GM20431 (cell line): ENCODE measurements at regions not wholly inside any gene's neighbourhood (a gene's known extent, or its start where the extent isn't known, plus 50 kb on each side); places are given as distances from the start of the nearest gene placed in this dataset.

Source experiments
- in situ Hi-C: fragments of 300-500 bp; cut with MseI, MboI; formaldehyde crosslinking; loops from one replicate; pipeline ENCODE4 v1.15.0; 2020; ENCODE audit warnings: low sequenced_read_pairs; ENCODE audit not compliant: unreplicated experiment

- in situ Hi-C loops, result no loop called here
Observed at GRCh38 chr13:106354961-106355360, 180.5 kb downstream of the EFNB2 start.

DNA sequence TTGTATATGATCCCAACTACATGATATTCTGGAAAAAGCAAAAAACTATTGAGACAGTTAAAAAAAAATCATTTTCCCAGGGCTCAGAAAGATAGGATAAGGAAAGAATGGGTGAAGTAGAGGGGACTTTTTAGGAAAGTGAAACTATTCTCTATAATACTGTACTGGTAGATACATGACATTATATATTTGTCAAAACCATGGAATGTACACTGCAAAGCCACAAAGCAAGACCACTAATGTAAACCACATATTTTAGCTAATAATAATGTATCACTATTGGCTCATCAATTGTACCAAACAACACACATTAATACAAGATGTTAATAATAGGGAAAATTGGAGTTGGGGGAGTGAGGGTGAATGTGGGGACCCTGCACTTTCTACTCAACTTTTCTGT lies 182.6 kb downstream of the EFNB2 start:
- in situ Hi-C loops, result no loop called here

DNA sequence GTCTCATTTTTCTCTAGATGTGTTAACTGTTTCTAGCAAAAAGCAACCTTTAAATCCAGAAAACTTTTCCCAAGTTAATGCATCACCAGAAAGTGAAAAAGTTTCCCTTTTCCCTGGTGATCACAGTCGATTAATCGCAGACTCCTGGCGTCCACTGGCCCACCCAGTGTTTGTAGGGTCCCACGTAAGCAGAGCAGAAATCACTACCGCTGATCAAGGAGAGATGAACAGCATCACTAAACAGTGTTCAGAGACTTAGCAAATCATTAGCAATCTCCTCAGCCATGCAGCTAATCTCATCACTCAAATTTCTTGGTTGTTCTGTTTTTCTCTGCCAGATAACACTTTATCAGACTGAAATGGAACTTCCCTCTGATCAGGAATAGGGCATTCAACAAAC lies 184.2 kb downstream of the EFNB2 start:
- in situ Hi-C loops, result no loop called here

DNA sequence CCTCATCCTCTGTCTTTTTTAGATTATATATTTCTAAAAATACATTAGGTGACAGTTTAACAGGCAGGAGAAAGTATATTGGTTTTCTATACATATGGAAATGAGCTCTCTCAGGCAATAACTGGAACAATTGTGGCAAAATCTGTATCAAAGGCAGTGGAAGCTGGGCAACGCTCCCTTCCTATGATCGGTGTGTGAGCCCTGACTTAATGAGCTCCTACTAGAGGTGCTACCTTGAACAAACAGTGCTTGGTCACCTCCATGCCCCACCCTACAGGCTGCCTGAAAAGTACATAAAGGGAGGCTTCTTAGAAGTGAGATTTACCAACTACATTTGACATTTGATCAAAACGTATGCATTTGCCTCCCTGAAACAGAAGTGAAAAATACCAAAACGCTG lies 185.3 kb downstream of the EFNB2 start:
- in situ Hi-C loops, result no loop called here

GRCh38 chr13:106349080-106349931 lies 186.2 kb downstream of the EFNB2 start:
- in situ Hi-C loops, result no loop called here

DNA sequence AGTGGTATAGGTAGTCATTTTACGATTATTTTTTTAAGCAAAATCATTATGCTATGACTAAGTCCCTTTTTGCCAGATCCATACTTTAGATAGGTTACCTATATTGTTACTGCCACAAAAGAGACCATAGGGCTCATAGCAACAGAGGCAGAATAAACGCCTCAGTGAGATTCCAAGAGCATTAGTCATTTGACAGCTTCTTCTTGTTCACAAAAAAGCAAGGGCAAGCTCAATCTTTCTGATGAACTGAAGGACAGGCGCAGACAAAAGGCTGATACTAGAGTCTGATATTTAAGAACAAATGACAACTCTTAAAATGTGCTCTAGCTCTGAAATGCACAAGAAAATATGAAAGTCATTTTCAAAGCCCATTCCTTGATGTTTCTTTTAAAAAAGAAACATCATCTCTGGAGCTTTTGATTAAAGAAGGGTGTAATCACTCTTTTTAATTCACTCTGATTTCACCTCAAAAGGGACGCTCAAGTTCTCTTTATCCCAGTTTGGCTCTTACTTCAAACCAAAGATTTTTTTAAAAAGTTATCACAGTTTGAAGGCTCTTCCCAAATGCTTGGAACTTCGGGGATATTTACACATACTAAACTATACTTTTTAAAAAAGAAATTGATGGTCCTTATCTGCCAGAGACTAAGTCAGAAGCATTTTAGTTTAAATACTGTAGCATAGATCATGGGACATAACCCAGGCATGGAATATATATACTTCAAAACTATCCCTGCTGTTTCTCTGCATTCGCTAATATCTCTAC lies 187.2 kb downstream of the EFNB2 start:
- in situ Hi-C loops, result no loop called here

- in situ Hi-C loops, result no loop called here
Observed at GRCh38 chr13:106344342-106344741, 191.1 kb downstream of the EFNB2 start.

DNA sequence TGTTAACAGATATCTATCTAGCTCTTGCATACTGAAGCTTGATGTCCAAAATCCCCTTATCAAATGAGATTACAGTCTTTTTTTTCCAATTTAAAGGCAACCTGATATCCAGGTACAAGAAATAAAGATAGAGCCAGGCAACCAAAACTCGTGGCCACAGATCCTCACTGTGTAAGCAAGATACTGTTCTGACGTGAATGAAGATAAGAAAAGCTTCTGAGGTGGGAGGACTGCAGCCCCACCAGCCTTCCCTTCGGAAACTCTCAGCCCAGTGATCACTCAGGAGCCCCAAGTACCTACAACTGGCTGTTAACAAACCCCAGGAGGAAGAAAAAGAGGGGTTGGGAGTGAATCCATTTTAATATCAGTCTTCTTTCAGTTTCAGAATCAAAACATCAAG lies 191.6 kb downstream of the EFNB2 start:
- in situ Hi-C loops, result no loop called here

GRCh38 chr13:106340249-106340648 lies 195.2 kb downstream of the EFNB2 start:
- in situ Hi-C loops, result no loop called here

- in situ Hi-C loops, result no loop called here
Observed at GRCh38 chr13:106337096-106337850, 198.2 kb downstream of the EFNB2 start.

GRCh38 chr13:106336668-106337067 lies 198.8 kb downstream of the EFNB2 start:
- in situ Hi-C loops, result no loop called here

DNA sequence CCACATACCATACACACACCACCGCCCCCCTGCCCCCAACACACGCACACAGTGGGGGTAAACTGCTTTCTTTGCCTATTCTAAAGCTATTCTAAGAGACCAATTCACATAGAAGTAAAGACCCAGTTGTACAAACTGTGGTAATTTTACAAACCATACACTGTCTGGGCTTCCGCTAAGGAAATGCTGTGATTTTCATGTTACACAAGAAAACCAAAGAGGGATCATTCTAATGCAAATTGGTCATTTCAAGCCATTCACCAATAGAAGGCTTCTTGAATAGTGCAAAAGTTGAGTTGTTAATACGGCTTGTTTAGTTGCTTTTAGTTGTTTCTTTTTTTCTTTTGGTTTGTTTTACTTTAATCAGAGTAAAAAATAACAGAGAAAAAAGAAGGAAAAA lies 202.8 kb downstream of the EFNB2 start:
- in situ Hi-C loops, result no loop called here

GRCh38 chr13:106331116-106331515 lies 204.3 kb downstream of the EFNB2 start:
- in situ Hi-C loops, result no loop called here

DNA sequence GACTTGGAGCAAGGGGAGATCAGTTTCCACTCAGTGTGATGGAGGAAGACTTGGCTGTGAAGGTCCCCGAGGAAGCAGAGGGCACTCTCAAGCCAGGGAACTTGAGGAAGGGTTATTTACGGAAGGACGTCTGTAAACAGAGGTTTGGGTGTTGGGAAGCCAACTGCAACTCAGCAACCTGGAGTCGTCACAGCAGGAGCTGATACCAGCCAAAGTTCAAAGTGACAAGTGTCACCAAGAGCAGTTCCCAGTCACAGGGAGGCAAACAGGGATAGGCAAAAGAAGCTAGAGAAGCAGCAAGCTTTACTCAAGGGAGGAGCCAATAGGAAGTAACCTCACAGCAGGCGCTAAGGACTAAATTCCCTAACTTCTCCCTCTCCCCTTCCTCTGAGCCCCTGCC lies 205.5 kb downstream of the EFNB2 start:
- in situ Hi-C loops, result no loop called here

GRCh38 chr13:106326751-106327150 lies 208.7 kb downstream of the EFNB2 start:
- in situ Hi-C loops, result no loop called here

DNA sequence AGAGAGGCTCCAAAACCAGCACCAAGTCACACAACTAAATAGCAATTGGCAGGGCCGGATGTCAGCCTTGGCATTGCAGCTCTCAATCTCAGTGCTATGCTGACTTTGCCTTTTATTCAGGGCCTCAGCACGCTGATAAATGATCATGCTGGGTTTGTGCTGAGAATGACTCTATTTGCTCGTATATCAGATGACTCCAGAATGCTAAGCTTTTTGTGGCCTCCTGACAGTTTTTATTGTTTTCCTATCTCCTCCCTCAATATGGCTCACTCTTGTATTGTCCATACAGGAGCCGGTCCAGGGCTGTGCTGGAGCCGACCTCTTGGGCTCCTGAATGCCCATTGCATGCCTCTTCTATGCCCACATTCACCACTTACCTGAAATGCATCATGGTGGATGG lies 211.0 kb downstream of the EFNB2 start:
- in situ Hi-C loops, result no loop called here

GRCh38 chr13:106322628-106323027 lies 212.8 kb downstream of the EFNB2 start:
- in situ Hi-C loops, result no loop called here

- in situ Hi-C loops, result no loop called here
Observed at GRCh38 chr13:106318941-106319411, 216.5 kb downstream of the EFNB2 start.

DNA sequence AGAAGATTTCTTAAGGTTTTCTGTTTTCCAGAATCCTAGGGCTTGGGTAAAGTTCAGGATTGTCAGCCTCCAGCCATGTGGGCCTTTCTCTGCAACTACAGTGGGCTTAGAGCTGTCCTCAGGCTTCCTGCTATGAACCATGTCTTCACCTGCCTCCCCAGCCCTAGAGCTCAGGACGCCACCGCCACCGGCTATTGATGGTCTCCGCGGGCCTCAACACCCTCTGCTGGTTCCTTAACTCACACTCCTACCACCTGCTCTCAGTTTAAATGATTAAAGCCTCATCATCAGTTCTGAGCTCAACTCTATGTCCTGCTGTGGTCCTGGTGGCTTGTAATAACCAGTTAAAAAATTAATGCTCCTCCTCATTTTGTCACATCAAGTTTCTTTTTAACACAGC lies 221.0 kb downstream of the EFNB2 start:
- in situ Hi-C loops, result no loop called here

- in situ Hi-C loops, result no loop called here
Observed at GRCh38 chr13:106311004-106311403, 224.5 kb downstream of the EFNB2 start.
